Osteocyte (in vitro differentiated cells): ENCODE measurements at regions not wholly inside any gene's neighbourhood (a gene's known extent, or its start where the extent isn't known, plus 50 kb on each side); places are given as distances from the start of the nearest gene placed in this dataset.

Source experiments
- DNase-seq: peaks from one replicate; pipeline ENCODE4 v3.0.0; 2021; ENCODE audit warnings: mixed read lengths; ENCODE audit not compliant: unreplicated experiment; ENCODE audit errors: extremely low spot score
- H3K27ac Mint-ChIP-seq: one replicate; pipeline ENCODE4 v1.8.0; 2021; ENCODE audit warnings: mild to moderate bottlenecking, mixed read lengths; ENCODE audit not compliant: unreplicated experiment
- H3K27me3 Mint-ChIP-seq: one replicate; pipeline ENCODE4 v1.8.0; 2021; ENCODE audit warnings: mixed read lengths; ENCODE audit not compliant: unreplicated experiment
- H3K36me3 Mint-ChIP-seq: one replicate; pipeline ENCODE4 v1.8.0; 2021; ENCODE audit warnings: mixed read lengths; ENCODE audit not compliant: unreplicated experiment
- H3K4me1 Mint-ChIP-seq: one replicate; pipeline ENCODE4 v1.8.0; 2021; ENCODE audit warnings: mixed read lengths; ENCODE audit not compliant: unreplicated experiment
- H3K4me3 Mint-ChIP-seq: one replicate; pipeline ENCODE4 v1.8.0; 2021; ENCODE audit warnings: mild to moderate bottlenecking, moderate library complexity, mixed read lengths; ENCODE audit not compliant: unreplicated experiment
- H3K9me3 Mint-ChIP-seq: one replicate; pipeline ENCODE4 v1.8.0; 2021; ENCODE audit warnings: mixed read lengths; ENCODE audit not compliant: unreplicated experiment
- TF ChIP-seq, protein P1 (sequence below): fragments of 200-600 bp; sonication (generic); IDR thresholded peaks from 2 replicates; pipeline ENCODE4 v1.5.0; 2021; ENCODE audit warnings: antibody characterized with exemption, mild to moderate bottlenecking, moderate library complexity

DNA sequence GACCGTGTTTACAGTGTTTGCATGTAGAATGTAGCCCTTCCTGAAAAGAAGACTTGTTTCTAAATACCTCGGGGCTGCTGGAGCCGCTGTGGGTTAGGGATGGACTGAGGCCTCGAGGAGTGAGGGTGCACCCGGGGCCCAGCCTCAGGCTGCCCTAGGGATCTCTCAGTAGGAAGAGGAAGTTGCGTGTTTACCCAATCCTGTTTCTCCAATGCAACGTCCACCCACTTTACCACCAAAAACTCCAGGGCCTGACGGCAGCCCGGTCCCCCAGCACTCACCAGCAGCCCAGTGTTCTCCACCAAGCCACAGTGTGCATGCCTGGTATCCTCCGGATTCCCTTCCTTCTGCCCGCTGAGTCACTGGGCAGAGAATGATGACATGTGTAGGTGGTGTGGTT is 255.8 kb downstream of the GLI2 start:
- H3K27ac Mint-ChIP-seq = no peak overlapping the region
- no peaks in the 10 kb centered on the region for H3K9me3 Mint-ChIP-seq
- TF ChIP-seq, protein P1, sequence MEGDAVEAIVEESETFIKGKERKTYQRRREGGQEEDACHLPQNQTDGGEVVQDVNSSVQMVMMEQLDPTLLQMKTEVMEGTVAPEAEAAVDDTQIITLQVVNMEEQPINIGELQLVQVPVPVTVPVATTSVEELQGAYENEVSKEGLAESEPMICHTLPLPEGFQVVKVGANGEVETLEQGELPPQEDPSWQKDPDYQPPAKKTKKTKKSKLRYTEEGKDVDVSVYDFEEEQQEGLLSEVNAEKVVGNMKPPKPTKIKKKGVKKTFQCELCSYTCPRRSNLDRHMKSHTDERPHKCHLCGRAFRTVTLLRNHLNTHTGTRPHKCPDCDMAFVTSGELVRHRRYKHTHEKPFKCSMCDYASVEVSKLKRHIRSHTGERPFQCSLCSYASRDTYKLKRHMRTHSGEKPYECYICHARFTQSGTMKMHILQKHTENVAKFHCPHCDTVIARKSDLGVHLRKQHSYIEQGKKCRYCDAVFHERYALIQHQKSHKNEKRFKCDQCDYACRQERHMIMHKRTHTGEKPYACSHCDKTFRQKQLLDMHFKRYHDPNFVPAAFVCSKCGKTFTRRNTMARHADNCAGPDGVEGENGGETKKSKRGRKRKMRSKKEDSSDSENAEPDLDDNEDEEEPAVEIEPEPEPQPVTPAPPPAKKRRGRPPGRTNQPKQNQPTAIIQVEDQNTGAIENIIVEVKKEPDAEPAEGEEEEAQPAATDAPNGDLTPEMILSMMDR = no peak
- no peak for DNase-seq
- peaks cover 26% of the 10 kb centered on the region for H3K36me3 Mint-ChIP-seq
- H3K27me3 Mint-ChIP-seq = no peaks in the 10 kb centered on the region
- no peak overlapping the region for H3K4me3 Mint-ChIP-seq
- peaks cover 4% of the 10 kb centered on the region for H3K4me1 Mint-ChIP-seq

GRCh38 chr2:120992791-120993555 is 257.3 kb downstream of the GLI2 start:
- Mint-ChIP-seq H3K9me3 (no peaks in the 10 kb centered on the region), H3K4me1 (peaks cover 5% of the 10 kb centered on the region), H3K4me3 (no peak overlapping the region), H3K36me3 (peaks cover 17% of the 10 kb centered on the region), H3K27ac (no peak overlapping the region), H3K27me3 (no peaks in the 10 kb centered on the region)
- TF ChIP-seq, protein P1 = no peak
- DNase-seq = peak; percentile 69

- Mint-ChIP-seq H3K4me1 (peaks cover 11% of the 10 kb centered on the region), H3K4me3 (no peak overlapping the region), H3K9me3 (no peaks in the 10 kb centered on the region), H3K27me3 (no peaks in the 10 kb centered on the region), H3K27ac (no peak overlapping the region), H3K36me3 (peaks cover 17% of the 10 kb centered on the region)
- DNase-seq = peak; percentile 71
- TF ChIP-seq, protein P1 = no peak
Observed at GRCh38 chr2:120993661-120994060, 258.0 kb downstream of the GLI2 start.

- Mint-ChIP-seq H3K4me3 (no peak overlapping the region), H3K27ac (no peak overlapping the region), H3K36me3 (peaks cover 14% of the 10 kb centered on the region)
Observed at GRCh38 chr2:120994301-120994995, 258.8 kb downstream of the GLI2 start.

GRCh38 chr2:120995152-120995551 is 259.5 kb downstream of the GLI2 start:
- Mint-ChIP-seq H3K27me3 (no peaks in the 10 kb centered on the region), H3K27ac (no peak overlapping the region), H3K4me1 (peaks cover 16% of the 10 kb centered on the region), H3K36me3 (peaks cover 12% of the 10 kb centered on the region), H3K9me3 (no peaks in the 10 kb centered on the region), H3K4me3 (no peak overlapping the region)
- no peak for DNase-seq
- TF ChIP-seq, protein P1 = no peak

More at GRCh38 chr2:120994301-120994995, 258.8 kb downstream of the GLI2 start:
- H3K9me3 Mint-ChIP-seq = no peaks in the 10 kb centered on the region
- peaks cover 16% of the 10 kb centered on the region for H3K4me1 Mint-ChIP-seq
- DNase-seq = no peak
- H3K27me3 Mint-ChIP-seq = no peaks in the 10 kb centered on the region
- TF ChIP-seq, protein P1 = no peak
